Activated CD4-positive, CD25-positive, alpha-beta regulatory T cell treated with anti-CD3 and anti-CD28 coated beads, Interleukin-2, amount 50 U/mL, for 24 hours (primary cell): ENCODE measurements at regions not wholly inside any gene's neighbourhood (a gene's known extent, or its start where the extent isn't known, plus 50 kb on each side); places are given as distances from the start of the nearest gene placed in this dataset.

ENCODE experiments used
- ATAC-seq, 2 donors: fragments of 150-1000 bp; cut with Tn5 transposase; one replicate each; pipeline ENCODE4 v1.10.0; 2021; ENCODE audit warnings: mild to moderate bottlenecking in 1 of 2, moderate library complexity in 1 of 2

DNA sequence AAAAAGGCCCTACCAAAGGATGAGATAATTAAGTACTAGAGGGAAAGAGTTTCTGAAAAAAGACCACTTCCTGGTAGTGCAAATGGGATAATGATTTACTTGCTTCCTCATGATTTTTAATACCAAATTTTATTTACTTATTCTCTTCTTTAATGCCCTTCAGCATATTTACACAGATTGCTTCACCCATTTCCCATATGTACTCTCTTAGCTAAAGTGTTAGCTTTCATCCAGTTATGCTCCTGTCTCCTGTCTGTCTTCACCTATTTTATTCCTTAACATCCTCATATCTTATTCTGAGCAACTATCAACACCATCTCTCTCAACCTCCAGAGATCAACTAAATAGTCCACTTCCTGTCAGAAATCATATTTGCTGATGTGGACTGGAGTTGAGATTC, 183.2 kb upstream of the HS3ST1 start:
- ATAC-seq, result no peak

DNA sequence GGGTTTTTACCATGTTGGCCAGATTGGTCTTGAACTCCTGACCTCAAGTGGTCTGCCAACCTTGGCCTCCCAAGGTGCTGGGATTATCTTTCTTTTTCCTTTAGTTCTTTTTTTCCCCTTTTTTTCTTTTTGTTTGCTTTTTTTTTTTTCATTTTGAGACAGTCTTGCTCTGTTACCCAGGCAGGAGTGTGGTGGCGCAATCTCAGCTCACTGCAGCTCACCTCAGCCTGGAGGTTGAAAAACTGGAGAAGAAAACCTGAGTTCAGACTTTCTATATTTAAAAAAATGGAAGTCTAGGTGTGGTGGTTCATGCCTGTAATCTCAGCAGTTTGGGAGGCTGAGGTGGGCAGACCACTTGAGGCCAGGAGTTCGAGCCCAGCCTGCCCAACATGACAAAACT, 181.1 kb upstream of the HS3ST1 start:
- ATAC-seq, result no peak

DNA sequence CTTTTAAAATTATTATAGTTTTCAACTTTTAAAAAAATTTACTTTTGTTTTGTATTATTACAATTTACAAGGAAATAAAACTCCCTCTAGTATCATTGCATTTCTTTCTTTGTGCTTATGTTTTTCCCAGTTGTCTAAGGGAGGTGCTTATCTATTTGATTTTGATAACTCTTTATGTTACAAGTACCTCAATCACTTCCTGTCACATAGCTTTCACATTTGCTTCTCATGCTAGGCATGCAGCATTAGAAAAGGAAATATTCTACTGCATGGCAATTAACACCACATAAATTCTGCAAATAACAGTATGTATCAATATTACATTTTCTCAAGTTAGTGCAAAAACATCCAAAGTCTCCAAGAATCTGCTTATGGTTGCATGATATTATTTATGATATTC, 180.3 kb upstream of the HS3ST1 start:
- ATAC-seq, result no peak

DNA sequence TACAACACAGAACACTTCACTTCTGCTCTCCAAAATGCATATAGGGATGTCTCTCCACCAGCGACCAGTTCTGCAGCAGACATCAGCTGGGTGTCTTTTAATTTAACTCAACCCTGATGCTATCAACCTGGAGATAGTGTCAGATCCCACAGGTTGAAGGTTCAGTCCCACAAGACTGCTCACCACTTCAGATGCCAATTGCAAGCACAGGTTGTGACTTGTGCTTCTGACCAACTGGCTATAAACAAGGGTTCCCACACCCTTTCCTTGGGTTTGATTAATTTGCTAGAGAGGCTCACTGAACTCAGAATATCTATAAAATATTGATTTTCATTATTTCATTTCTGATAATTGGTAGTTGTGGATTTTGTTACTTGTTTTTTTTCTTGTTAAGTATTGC, 177.4 kb upstream of the HS3ST1 start:
- ATAC-seq, result no peak

DNA sequence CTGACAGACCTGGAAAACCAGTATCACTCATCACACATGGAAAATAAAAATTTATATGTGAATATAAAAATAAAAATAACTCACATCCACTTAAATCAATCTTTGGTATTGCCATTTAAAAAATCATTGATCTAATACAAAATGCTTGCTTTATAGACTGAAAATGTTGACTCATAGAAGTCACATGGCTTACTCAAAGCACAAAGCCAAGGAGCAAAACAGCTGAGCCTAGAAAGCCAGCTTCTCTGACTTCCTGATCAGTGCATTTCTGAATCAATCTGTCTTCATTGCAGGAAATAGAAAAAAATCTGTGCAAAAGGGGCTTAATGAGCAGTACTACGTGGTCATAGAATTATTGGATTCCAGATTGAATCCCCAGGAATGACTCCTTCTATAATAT, 176.9 kb upstream of the HS3ST1 start:
- ATAC-seq, result no peak

- ATAC-seq, result no peak
Measured at GRCh38 chr4:11604821-11605220, 176.1 kb upstream of the HS3ST1 start.

DNA sequence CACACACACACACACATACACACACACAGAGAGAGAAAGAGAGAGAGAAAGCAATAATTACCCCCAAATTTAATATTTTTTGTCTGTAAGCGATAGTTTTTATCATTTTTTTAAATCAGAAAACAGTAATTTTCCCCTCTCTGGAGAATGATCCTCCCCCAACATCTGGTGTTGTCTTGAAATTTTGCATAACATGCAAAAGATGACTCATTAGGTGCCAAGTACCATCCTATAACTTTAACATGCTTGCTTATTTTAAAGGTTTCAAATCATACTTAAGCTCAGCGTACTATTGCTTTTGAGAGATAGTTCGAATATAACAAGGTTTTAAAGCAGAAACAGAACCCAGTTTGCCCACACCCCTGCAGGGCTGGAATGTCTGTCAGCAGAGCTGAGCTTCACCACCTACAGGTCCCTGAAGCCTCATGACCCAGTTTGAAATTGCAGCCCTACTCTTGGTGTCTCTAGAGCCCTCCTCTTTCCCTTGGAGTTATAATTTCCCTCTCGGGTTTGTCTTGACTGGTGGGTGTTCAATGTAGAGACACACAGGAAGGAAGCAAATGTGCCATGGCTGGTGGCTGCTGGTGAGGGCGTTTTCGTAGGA, 175.0 kb upstream of the HS3ST1 start:
- no peak for ATAC-seq

GRCh38 chr4:11602606-11603340, 174.1 kb upstream of the HS3ST1 start:
- no peak for ATAC-seq

GRCh38 chr4:11599064-11599463, 170.4 kb upstream of the HS3ST1 start:
- no peak for ATAC-seq

DNA sequence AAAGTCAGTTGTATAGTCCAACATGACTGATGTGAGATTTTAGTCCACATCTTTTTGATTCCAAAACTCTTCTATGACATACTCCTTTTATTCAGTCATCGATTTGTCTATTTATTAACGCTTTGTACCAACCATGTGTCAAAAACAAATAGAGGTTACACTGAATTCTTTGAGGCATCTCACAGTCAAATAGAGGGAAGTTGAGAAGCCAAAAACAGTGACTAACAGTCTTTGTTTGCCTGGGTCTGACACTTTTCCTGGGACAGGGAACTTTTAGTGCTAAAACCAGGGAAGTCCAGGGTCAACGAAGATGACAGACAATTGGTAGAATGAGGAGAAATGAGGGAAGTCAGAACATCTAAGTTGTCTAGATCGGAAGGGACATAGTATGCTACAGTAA, 169.9 kb upstream of the HS3ST1 start:
- ATAC-seq, result no peak

- no peak for ATAC-seq
Measured at GRCh38 chr4:11597506-11597905, 168.8 kb upstream of the HS3ST1 start.

DNA sequence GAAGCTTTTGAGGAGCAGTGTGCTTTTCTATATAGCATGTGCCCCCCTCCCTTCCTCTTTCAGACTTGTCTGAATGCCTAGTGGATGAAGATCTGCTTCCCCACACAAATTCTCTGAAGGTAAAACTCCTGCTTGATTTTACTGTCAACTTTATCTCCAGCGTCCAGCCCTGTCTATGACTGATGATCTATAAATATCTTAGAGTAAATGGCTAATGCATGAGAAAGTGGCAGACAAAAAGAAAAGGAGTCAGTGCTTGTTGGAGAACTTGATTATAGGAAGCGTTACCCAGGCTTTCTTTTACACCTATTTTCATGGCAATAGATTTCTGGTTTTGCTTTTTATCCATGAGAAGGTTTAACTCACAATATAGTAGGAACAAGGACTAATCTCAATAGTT, 168.3 kb upstream of the HS3ST1 start:
- no peak for ATAC-seq

GRCh38 chr4:11593576-11594116, 165.0 kb upstream of the HS3ST1 start:
- no peak for ATAC-seq

DNA sequence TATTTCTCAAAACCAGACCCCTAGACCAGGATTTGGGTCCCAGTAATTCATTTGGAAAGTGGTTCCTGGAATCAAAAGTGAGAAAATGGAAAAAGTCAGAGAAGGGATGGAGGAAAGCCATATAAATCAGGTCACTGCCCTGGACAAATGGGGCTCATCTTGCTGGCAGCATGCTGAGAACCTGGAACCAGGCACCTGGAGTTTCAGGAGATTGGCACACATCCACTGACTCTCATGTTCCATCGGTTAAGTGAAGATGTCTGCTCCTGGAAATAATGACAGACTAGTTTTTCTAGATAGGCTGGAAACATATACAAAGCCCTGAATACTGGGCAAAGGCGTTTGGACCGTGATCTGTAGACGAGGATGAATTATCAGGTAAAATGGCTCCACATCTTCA, 163.6 kb upstream of the HS3ST1 start:
- ATAC-seq, result no peak

- ATAC-seq, result no peak
Measured at GRCh38 chr4:11590132-11590531, 161.4 kb upstream of the HS3ST1 start.

DNA sequence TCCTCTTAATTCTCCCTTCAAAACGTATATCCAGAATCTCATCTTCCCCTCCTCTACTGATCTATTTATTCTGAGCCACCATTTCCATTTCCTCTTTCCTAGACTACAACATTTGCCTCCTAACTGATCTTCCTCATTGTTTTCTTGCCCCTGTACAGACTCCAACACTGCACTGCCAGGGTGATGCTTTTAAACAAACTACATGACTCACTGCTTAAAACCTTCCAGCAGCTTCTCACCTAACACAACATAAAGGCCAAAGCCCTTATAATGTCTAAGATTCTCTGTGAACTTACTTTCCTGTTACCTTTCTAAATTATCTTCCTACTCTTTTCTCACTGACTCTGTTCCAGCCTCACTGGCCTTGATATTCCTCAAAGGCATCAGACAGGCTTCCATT, 161.0 kb upstream of the HS3ST1 start:
- no peak for ATAC-seq

GRCh38 chr4:11587797-11588196, 159.1 kb upstream of the HS3ST1 start:
- ATAC-seq, result no peak

DNA sequence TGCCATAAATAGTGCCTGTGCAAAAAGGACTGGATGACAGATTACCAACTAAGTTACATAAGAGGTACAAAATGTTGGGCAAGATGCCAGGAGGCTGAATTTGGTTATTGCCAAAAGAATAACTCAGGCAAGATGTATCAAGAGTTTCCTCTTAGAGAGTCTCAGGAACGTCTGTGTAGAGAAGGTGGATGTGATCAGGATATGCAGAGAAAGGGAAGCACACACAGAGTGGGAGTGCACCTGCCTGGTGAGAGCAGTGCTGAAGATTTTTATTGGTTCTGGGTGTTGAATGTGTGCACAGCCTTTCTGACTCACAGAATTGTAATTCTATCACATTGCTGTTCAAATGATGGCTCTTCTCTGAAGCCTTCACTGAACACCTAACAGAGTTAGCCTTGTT, 156.8 kb upstream of the HS3ST1 start:
- ATAC-seq, result no peak

DNA sequence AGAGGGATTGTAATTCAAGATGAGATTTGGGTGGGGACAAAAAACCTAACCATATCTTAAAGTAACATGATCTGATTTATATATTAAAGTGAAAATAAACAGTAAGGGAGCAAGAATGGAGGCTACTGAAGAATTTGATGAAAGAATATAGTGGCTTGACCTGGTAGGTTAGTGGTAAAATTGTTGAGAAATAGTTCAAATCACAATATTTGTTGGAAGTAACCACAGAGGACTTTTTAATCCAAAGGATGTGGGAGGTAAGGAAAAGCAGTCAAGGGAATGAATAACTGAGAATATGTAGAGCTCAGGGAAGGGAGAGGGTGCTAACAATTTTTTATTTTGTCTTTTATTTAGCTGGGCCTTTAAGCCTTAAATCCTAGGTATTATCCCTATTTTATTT, 139.8 kb upstream of the HS3ST1 start:
- ATAC-seq, result no peak

- ATAC-seq, result peak; percentile 22 to 29
Measured at GRCh38 chr4:11566444-11567022, 137.8 kb upstream of the HS3ST1 start.

DNA sequence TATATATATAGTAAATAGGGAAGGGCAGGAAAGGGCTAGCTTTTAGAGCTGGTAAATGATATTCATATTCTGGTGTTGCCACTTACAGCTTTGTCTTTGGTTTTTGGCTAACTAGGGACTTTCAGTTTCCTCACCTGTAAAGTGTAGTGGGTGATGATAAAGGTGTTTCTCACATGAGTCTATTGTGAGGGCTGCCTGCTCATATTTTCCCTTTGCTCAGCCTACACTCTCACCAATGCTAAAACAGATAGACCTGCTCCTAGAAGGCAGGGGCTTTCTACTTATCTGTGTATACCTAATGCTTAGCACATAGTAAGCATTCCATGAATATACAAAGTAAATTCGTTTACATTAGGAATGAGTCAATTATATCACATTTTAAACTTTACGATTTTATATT, 137.2 kb upstream of the HS3ST1 start:
- peak; percentile 84 to 88 for ATAC-seq

GRCh38 chr4:11565213-11565612, 136.5 kb upstream of the HS3ST1 start:
- peak; percentile 38 to 42 for ATAC-seq

GRCh38 chr4:11564021-11564420, 135.3 kb upstream of the HS3ST1 start:
- ATAC-seq, result no peak

- ATAC-seq, result no peak
Measured at GRCh38 chr4:11549525-11549924, 120.8 kb upstream of the HS3ST1 start.
